ENCODE measurements at regions not wholly inside any gene's neighbourhood (a gene's known extent, or its start where the extent isn't known, plus 50 kb on each side); places are given as distances from the start of the nearest gene placed in this dataset.
"Not testable (repeated sequence)": the region's sequence is repeated elsewhere in the genome, so short reads cannot be mapped to it uniquely, and the experiment has no call there.

DNA sequence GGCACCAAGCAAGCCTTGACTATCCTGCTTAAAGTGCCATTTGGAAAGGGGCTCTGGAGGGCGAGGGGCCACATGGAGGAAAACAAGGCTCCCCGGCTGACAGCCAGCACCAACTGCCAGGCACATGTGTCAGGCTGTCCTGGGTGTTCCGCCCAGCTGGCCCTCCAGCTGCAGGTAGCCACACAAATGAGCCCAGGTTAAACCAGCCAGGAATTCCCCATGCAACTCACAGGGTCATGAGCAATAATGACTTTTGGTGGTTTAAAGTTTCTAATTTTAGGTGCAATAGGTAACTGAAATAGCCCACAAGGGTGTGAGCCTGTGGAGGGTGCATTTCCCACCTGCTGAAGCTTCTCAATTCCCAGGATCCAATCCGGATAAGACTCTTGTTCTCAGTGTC, 58.9 kb upstream of the EEF2KMT start:
- DNase-seq, result not testable (repeated sequence)

DNA sequence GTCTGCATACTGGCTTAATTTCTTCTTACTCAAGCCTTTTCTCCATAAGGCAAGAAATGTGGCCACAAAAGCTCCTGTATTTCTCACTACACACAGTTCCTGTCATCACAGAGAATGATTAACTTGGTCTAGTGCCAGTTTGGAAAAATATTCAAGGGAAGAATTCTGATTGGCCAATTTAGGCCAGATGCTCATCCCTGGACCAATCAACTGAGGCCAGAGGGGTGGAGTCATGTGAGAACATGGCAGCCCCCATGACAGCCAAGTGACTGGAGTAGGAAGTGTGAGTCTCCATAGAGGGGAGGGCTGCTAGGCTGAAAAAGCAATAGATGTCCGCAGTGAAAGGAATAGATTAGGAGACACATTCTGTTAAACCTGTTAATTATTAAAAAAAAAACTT, 56.4 kb upstream of the EEF2KMT start:
- not testable (repeated sequence) for DNase-seq

DNA sequence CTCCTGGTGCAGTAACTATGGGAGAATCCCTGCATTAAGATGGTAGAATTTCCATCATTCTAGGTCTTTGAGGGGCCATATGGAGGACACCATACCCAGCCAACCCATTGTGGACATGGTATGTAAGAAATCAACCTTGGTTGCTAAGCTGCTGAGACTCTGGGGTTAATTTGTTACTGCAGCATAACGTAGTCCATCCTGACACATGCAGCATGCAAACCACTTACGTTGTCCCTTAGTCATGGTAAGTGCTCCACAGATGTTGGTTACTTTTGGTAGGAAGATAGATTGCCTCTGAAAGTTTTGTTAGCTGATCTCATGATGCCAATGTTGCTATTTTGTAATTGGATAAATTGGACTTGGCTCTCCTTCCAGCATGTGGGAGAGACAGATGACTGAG, 53.8 kb upstream of the EEF2KMT start:
- DNase-seq, result not testable (repeated sequence)

Data from stimulated activated CD4-positive, alpha-beta T cell treated with anti-CD3 and anti-CD28 coated beads, Interleukin-4, amount 100 ng/mL, for 4 hours (primary cell).